DND-41 (cell line): ENCODE measurements at regions not wholly inside any gene's neighbourhood (a gene's known extent, or its start where the extent isn't known, plus 50 kb on each side); places are given as distances from the start of the nearest gene placed in this dataset.
A peak's percentile ranks its signal among the peaks of the same experiment; 100 is the strongest.

Source experiments
- ATAC-seq: fragments of 200-7000 bp; cut with Tn5 transposase; 3 replicates; pipeline ENCODE4 v1.9.1; 2021; ENCODE audit warnings: low read depth; ENCODE audit not compliant: insufficient read depth
- DNase-seq: peaks from one replicate; pipeline ENCODE4 v3.0.0-alpha.2; 2020
- H2AFZ ChIP-seq: 2 replicates; pipeline ENCODE4 v1.6.0; 2012; ENCODE audit warnings: low read depth, low read length
- H3K27ac ChIP-seq: 2 replicates; pipeline ENCODE4 v1.5.1; 2012; ENCODE audit warnings: low read length, inconsistent platforms
- H3K27me3 ChIP-seq: fragments of 200-600 bp; sonication (generic); 2 replicates; pipeline ENCODE4 v1.6.0; 2012; ENCODE audit warnings: low read length, mild to moderate bottlenecking, inconsistent platforms; ENCODE audit not compliant: insufficient read depth, poor library complexity
- H3K36me3 ChIP-seq: 2 replicates; pipeline ENCODE4 v1.5.1; 2012; ENCODE audit warnings: low read length, inconsistent platforms; ENCODE audit not compliant: insufficient read depth
- H3K4me1 ChIP-seq: 2 replicates; pipeline ENCODE4 v1.5.1; 2012; ENCODE audit warnings: mild to moderate bottlenecking, low read length; ENCODE audit not compliant: insufficient read depth
- H3K4me2 ChIP-seq: 2 replicates; pipeline ENCODE4 v1.6.0; 2012; ENCODE audit warnings: mild to moderate bottlenecking, moderate library complexity, low read length, inconsistent platforms; ENCODE audit not compliant: insufficient read depth
- H3K4me3 ChIP-seq, 2 experiments: fragments of 200-600 bp in 1 of 2; shearing (Covaris generic) in 1 of 2; 2 replicates each; pipeline ENCODE4 v1.5.1; 2012 to 2016; ENCODE audit warnings: inconsistent platforms in 2 of 2, low read length in 2 of 2, mild to moderate bottlenecking in 2 of 2, low read depth in 1 of 2, moderate library complexity in 1 of 2
- H3K79me2 ChIP-seq: 2 replicates; pipeline ENCODE4 v1.6.0; 2012; ENCODE audit warnings: low read length, inconsistent platforms; ENCODE audit not compliant: insufficient read depth
- H3K9ac ChIP-seq: 2 replicates; pipeline ENCODE4 v1.6.0; 2012; ENCODE audit warnings: low read depth, mild to moderate bottlenecking, inconsistent platforms, low read length, moderate library complexity
- H3K9me3 ChIP-seq: 2 replicates; pipeline ENCODE4 v1.5.1; 2012; ENCODE audit warnings: low read length, moderate library complexity, mild to moderate bottlenecking, inconsistent platforms; ENCODE audit not compliant: insufficient read depth, severe bottlenecking
- H4K20me1 ChIP-seq: 2 replicates; pipeline ENCODE4 v1.6.0; 2012; ENCODE audit warnings: low read length; ENCODE audit not compliant: insufficient read depth
- EZH2 ChIP-seq: IDR thresholded peaks from 3 replicates; pipeline ENCODE4 v1.6.1; 2012; ENCODE audit warnings: borderline replicate concordance, low read depth, mild to moderate bottlenecking, moderate library complexity, low read length, inconsistent platforms; ENCODE audit not compliant: severe bottlenecking
- TF ChIP-seq, protein P1 (sequence below): IDR thresholded peaks from 2 replicates; pipeline ENCODE4 v1.5.1; 2012; ENCODE audit warnings: borderline replicate concordance, low read length, moderate library complexity, mild to moderate bottlenecking; ENCODE audit not compliant: poor library complexity, severe bottlenecking; ENCODE audit errors: extremely low read depth

DNA sequence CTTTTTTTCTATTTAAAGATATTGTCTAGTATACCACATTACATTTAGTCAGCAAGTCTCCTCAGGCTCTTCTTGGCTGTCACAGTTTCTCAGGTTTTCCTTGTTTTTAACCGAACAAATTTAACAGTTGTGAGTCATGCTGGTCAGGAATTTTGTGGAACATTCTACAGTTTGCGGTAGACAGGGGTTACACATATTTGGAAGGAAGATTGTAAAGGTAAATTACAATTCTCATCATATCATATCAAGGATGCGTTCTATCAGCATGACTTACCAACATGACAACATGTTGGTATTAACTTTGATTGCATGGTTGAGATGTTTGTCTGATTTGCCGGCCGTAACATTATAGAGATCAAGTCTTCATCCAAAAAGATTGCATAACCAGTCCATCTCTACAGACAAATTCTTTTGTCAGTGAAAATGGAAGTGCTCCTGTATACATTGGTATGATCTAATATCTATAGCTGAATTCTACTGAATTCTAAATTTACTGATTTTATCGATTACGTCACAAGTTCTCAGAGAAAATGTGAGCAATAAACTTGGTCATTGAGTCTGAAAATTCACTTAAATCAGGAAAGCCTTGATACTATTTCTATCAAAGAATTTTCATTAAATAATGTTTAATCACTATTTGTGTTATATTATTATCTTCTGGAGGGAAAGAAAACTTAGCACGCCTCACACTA lies 664.4 kb upstream of the SLC8A1 start:
- Histone ChIP-seq H3K27me3 (no peaks in the 10 kb centered on the region), H3K27ac (0 out of 2 replicates have a peak overlapping the region, but pooled peaks have one; percentile 1), H4K20me1 (no peaks in the 10 kb centered on the region), H3K79me2 (no peaks in the 10 kb centered on the region), H2AFZ (no peak overlapping the region), H3K9me3 (peaks cover 17% of the 10 kb centered on the region), H3K36me3 (no peaks in the 10 kb centered on the region), H3K9ac (no peak overlapping the region), H3K4me2 (no peak overlapping the region), H3K4me1 (peaks cover 37% of the 10 kb centered on the region), H3K4me3 (no peak overlapping the region)
- ATAC-seq: no peak
- DNase-seq: no peak
- TF ChIP-seq, protein P1, sequence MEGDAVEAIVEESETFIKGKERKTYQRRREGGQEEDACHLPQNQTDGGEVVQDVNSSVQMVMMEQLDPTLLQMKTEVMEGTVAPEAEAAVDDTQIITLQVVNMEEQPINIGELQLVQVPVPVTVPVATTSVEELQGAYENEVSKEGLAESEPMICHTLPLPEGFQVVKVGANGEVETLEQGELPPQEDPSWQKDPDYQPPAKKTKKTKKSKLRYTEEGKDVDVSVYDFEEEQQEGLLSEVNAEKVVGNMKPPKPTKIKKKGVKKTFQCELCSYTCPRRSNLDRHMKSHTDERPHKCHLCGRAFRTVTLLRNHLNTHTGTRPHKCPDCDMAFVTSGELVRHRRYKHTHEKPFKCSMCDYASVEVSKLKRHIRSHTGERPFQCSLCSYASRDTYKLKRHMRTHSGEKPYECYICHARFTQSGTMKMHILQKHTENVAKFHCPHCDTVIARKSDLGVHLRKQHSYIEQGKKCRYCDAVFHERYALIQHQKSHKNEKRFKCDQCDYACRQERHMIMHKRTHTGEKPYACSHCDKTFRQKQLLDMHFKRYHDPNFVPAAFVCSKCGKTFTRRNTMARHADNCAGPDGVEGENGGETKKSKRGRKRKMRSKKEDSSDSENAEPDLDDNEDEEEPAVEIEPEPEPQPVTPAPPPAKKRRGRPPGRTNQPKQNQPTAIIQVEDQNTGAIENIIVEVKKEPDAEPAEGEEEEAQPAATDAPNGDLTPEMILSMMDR: no peak
- no peak for TF ChIP-seq EZH2

DNA sequence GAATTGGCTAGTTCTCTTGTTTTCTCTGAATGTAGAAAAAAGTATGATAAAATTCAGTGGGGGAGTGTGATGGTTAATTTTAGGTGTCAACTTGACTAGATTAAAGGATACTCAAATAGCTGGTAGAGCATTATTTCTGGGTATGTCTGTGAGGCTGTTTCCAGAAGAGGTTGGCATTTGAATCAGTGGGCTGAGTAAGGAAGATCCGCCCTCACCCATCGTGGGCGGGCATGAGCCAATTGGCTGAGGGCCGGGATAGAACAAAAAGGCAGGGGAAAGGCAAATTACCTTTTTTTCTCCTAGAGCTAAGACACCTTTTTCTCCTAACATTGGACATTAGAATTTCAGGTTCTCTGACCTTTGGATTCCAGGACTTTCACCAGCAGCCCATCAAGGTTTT lies 667.6 kb upstream of the SLC8A1 start:
- Histone ChIP-seq H3K79me2 (no peaks in the 10 kb centered on the region), H3K27me3 (no peaks in the 10 kb centered on the region), H3K9ac (no peak overlapping the region), H3K27ac (no peak overlapping the region), H2AFZ (no peak overlapping the region), H4K20me1 (no peaks in the 10 kb centered on the region), H3K9me3 (peaks cover 5% of the 10 kb centered on the region), H3K4me1 (peaks cover 13% of the 10 kb centered on the region; the same call in 1 of the 2 replicates), H3K4me3 (no peak overlapping the region), H3K4me2 (no peak overlapping the region), H3K36me3 (no peaks in the 10 kb centered on the region)
- DNase-seq (no peak), ATAC-seq (no peak)
- TF ChIP-seq, protein P1: no peak
- no peak for TF ChIP-seq EZH2

DNA sequence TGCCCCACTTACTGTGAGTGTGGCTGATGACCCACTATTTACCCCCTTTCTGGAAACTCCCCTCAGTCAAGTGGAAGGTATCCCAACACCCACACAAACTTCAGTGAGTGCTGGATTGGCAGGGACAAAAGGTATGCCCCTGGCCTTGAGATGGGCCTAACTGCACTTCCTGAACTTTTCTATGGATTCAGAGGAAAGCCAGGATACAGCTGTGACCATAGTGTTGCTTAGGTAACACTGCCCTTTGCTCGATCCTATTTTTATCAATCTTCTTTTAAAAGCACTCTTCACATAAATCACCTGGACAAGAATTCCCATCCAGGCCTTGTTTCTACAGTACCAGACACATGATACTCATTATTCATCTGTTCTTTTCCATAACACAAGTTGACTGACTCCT lies 671.5 kb upstream of the SLC8A1 start:
- H3K79me2 ChIP-seq: no peaks in the 10 kb centered on the region
- peaks cover 6% of the 10 kb centered on the region for H3K9me3 ChIP-seq

More for the DNA sequence above, 671.5 kb upstream of the SLC8A1 start:
- DNase-seq (no peak), ATAC-seq (no peak)
- H3K4me1 ChIP-seq: peaks cover 2% of the 10 kb centered on the region; the same call in 1 of the 2 replicates
- no peak overlapping the region for H3K4me3 ChIP-seq
- no peaks in the 10 kb centered on the region for H4K20me1 ChIP-seq
- no peaks in the 10 kb centered on the region for H3K36me3 ChIP-seq
- no peak overlapping the region for H3K9ac ChIP-seq
- H2AFZ ChIP-seq: peak overlapping the region; percentile 35; the same call in 1 of the 2 replicates
- H3K27ac ChIP-seq: no peak overlapping the region
- no peaks in the 10 kb centered on the region for H3K27me3 ChIP-seq
- H3K4me2 ChIP-seq: no peak overlapping the region
- no peak for TF ChIP-seq EZH2
- TF ChIP-seq, protein P1: no peak
